Subcutaneous abdominal adipose tissue (tissue), 5 donors: ENCODE measurements at regions not wholly inside any gene's neighbourhood (a gene's known extent, or its start where the extent isn't known, plus 50 kb on each side); places are given as distances from the start of the nearest gene placed in this dataset.

Source experiments
- H3K27ac ChIP-seq: one replicate; pipeline ENCODE4 v1.7.0; 2013; ENCODE audit warnings: low read depth, mild to moderate bottlenecking, inconsistent platforms, low read length, moderate library complexity
- H3K27me3 ChIP-seq, 5 donors: one replicate each; pipeline ENCODE4 v1.7.0; 2013; ENCODE audit warnings: low read length in 5 of 5, inconsistent platforms in 1 of 5; ENCODE audit not compliant: control insufficient read depth in 5 of 5, insufficient read depth in 4 of 5
- H3K36me3 ChIP-seq, 5 donors: one replicate each; pipeline ENCODE4 v1.7.0; 2013; ENCODE audit warnings: low read length in 5 of 5; ENCODE audit not compliant: control insufficient read depth in 5 of 5, insufficient read depth in 5 of 5
- H3K4me1 ChIP-seq, 5 donors: one replicate each; pipeline ENCODE4 v1.7.0; 2013; ENCODE audit warnings: low read length in 5 of 5, mild to moderate bottlenecking in 3 of 5, moderate library complexity in 1 of 5; ENCODE audit not compliant: control insufficient read depth in 5 of 5, insufficient read depth in 5 of 5
- H3K4me3 ChIP-seq, 5 donors: one replicate each; pipeline ENCODE4 v1.7.0; 2013; ENCODE audit warnings: low read length in 5 of 5, low read depth in 1 of 5
- H3K9ac ChIP-seq, 5 donors: one replicate each; pipeline ENCODE4 v1.7.0; 2013; ENCODE audit warnings: low read length in 5 of 5, mild to moderate bottlenecking in 4 of 5, moderate library complexity in 3 of 5
- H3K9me3 ChIP-seq, 5 donors: one replicate each; pipeline ENCODE4 v1.7.0; 2013; ENCODE audit warnings: low read length in 5 of 5; ENCODE audit not compliant: control insufficient read depth in 5 of 5
- donor health status: healthy.
- donor health status: healthy.
- donor health status: healthy.
- donor health status: healthy.
- donor health status: healthy.

DNA sequence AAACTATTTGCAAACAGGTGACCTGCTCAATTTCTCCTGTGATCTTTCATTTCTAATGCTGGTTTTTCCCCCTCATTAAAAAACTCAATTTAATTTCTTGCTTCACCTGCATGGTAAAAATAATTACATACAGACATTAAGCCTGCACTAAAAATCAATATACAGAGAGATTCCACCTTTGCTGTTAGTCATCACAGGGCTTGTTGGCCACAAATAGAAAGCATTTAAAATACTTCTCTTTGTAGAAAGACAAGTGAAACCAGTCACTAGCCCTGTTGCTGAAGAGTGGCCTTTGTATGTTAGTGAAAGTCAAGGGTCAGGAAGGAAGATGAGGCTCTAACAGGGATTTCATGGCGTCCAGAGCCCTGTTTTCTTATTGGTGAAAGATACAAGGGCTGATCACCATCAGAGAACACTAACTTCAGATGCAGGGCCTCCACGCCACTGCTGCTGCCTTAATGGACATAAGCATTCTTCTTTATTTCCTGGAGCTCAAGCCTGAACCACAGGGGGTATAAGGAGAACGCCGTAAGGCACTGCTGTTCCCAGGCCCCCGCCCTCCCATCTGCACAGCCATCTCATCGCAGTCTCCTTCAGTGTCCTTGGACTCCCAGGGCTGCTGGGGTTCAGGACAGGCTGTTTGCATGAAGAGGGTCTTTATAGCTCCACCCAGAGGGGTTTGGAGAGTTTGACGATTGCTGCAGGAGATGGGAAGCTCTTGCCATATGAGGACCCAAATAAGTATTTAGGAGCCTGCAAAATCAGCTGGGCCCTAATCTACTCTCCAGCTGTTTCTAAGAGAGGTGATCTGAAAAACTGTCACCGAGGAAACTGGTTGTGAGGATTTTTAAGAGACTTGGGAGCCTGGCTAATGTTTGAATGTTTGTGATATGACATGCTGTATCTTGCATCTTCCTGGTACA is 117.3 kb upstream of the IRF2BP2 start:
- H3K9me3 ChIP-seq = no peaks in the 10 kb centered on the region
- H3K36me3 ChIP-seq = no peaks in the 10 kb centered on the region
- H3K27me3 ChIP-seq = no peaks in the 10 kb centered on the region
- H3K27ac ChIP-seq = peak overlapping the region; percentile 94
- H3K4me3 ChIP-seq = no peak overlapping the region
- peaks cover 30 to 68% (median 53%) of the 10 kb centered on the region in 5 donors for H3K4me1 ChIP-seq
- H3K9ac ChIP-seq = no peak overlapping the region

DNA sequence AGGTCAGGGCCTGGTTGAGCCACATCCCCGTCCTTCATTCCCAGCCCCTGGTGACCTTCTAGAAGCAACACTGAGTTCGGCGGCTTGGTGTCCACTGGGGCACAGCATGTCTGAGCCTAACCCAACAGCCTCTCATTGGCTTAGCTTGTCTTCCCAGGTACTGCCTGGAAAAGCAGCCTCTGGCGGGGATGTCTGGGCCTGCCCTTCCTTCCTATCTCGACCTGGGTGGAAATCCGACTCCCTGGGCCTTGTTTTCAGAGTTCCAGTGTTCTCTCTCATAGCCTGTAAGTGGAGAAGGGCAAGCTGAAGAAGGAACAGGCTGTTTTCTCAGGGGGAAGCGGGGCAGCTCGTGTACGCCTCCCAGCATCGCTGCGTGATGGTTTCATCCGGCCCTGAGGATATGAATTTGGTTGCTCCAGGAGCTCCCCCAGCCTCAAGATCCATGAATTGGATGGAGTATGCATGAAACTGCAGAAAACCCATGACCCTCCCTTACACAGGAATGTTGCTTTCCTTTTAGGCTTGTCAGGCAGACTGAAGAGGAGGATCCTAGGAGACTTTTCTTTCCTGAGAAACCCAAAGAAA is 116.5 kb upstream of the IRF2BP2 start:
- H3K27ac ChIP-seq = peak overlapping the region; percentile 94
- H3K36me3 ChIP-seq = no peaks in the 10 kb centered on the region
- peaks cover 38 to 68% (median 56%) of the 10 kb centered on the region in 5 donors for H3K4me1 ChIP-seq
- peak overlapping the region in 2 of 5 donors; percentile 6 to 9 for H3K9ac ChIP-seq
- H3K4me3 ChIP-seq = no peak overlapping the region
- H3K9me3 ChIP-seq = no peaks in the 10 kb centered on the region
- no peaks in the 10 kb centered on the region for H3K27me3 ChIP-seq

- H3K36me3 ChIP-seq = no peaks in the 10 kb centered on the region
- H3K9ac ChIP-seq = peak overlapping the region in 4 of 5 donors; percentile 50 to 74 (median 62)
- H3K9me3 ChIP-seq = no peaks in the 10 kb centered on the region
- no peaks in the 10 kb centered on the region for H3K27me3 ChIP-seq
- peaks cover 47 to 73% (median 66%) of the 10 kb centered on the region in 5 donors for H3K4me1 ChIP-seq
- peak overlapping the region; percentile 94 for H3K27ac ChIP-seq
- H3K4me3 ChIP-seq = peak overlapping the region in 3 of 5 donors; percentile 26 to 50 (median 40)
Observed at GRCh38 chr1:234725177-234726132, 115.5 kb upstream of the IRF2BP2 start.

GRCh38 chr1:234724516-234725176 is 114.7 kb upstream of the IRF2BP2 start:
- H3K27ac ChIP-seq = peak overlapping the region; percentile 94
- peak overlapping the region; percentile 26 to 50 (median 40) for H3K4me3 ChIP-seq
- peaks cover 50 to 79% (median 72%) of the 10 kb centered on the region in 5 donors for H3K4me1 ChIP-seq
- peak overlapping the region; percentile 50 to 92 (median 63) for H3K9ac ChIP-seq
- H3K27me3 ChIP-seq = no peaks in the 10 kb centered on the region
- H3K9me3 ChIP-seq = no peaks in the 10 kb centered on the region
- no peaks in the 10 kb centered on the region for H3K36me3 ChIP-seq

DNA sequence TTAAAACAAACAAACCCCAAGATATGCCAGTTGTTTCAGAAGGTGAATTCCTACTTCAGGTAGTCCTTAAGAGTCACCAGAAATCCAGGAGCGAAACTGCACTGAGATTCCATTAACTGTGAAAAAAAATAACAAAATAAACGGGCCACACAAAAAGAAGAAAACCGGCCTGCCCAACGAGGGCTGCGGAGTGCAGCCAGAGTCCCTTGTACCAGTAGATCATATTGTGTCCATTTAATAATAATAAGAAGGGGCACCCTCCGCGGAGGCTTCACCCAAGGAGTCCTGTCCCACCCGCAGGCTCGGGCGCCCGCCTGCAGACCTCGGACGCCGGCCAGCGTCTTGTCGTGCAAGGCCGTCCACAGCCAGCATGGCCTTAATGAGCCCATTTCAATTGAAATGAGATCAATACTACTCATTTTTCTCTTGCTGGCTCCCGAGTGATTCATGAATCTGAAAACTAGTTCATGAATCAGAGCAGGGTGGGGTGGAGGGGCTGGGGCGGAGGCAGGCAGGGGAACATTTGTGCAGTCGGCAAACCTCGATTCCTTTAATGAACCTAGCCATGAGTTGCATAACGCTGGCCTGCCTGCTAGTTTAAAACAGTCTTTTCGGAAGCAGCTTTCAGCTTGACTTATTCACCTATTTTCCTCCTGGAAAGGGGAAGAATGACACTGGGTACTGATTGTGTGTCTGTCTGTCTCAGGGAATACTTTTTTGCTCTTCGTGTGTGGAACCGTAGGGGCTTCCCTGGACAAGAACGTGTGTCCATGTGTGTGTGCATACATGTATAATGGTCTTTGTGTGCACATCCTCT is 113.1 kb upstream of the IRF2BP2 start:
- Histone ChIP-seq H3K4me1 (peaks cover 59 to 95% (median 88%) of the 10 kb centered on the region in 5 donors), H3K9ac (peak overlapping the region; percentile 60 to 85 (median 69)), H3K4me3 (peak overlapping the region in 4 of 5 donors; percentile 1 to 60 (median 34)), H3K36me3 (no peaks in the 10 kb centered on the region), H3K9me3 (no peaks in the 10 kb centered on the region), H3K27ac (peak overlapping the region; percentile 94), H3K27me3 (no peaks in the 10 kb centered on the region)

DNA sequence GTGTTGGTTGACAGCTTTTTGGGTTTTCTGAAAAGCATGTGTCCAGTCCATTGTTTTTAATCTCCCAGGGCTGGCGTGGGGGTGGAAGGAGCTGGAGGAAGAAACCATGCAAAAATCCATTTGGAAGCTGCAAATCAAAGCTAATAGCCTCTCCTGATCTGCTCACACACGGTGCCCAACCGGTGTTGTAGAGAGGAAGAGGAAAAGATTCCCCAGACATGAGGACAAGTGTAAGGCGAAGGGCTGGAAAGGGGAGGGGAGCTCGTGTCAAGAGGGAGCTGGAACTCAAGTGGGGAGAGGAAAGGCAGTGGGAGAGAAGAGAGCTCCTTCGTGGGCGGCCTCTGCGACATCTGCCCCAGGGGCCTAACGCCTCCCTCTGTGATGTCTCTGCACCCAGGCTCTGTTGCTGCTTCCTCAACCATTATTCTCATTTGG is 112.3 kb upstream of the IRF2BP2 start:
- Histone ChIP-seq H3K36me3 (no peaks in the 10 kb centered on the region), H3K27me3 (no peaks in the 10 kb centered on the region), H3K9me3 (no peaks in the 10 kb centered on the region), H3K4me1 (peaks cover 59 to 99% (median 93%) of the 10 kb centered on the region in 5 donors), H3K4me3 (peak overlapping the region; percentile 1 to 42 (median 30)), H3K9ac (peak overlapping the region; percentile 42 to 66 (median 54)), H3K27ac (peak overlapping the region; percentile 94)

- Histone ChIP-seq H3K9me3 (no peaks in the 10 kb centered on the region), H3K4me1 (peaks cover 60 to 99% (median 94%) of the 10 kb centered on the region in 5 donors), H3K27ac (peak overlapping the region; percentile 94), H3K4me3 (peak overlapping the region; percentile 11 to 42 (median 30)), H3K36me3 (no peaks in the 10 kb centered on the region), H3K9ac (peak overlapping the region; percentile 22 to 59 (median 52)), H3K27me3 (no peaks in the 10 kb centered on the region)
Observed at GRCh38 chr1:234721476-234722269, 111.7 kb upstream of the IRF2BP2 start.

GRCh38 chr1:234720709-234721441 is 110.9 kb upstream of the IRF2BP2 start:
- Histone ChIP-seq H3K4me3 (peak overlapping the region in 1 of 5 donors; percentile 1), H3K9ac (peak overlapping the region in 1 of 5 donors; percentile 48), H3K27me3 (no peaks in the 10 kb centered on the region), H3K9me3 (no peaks in the 10 kb centered on the region), H3K27ac (peak overlapping the region; percentile 94), H3K36me3 (no peaks in the 10 kb centered on the region), H3K4me1 (peaks cover 63 to 99% (median 92%) of the 10 kb centered on the region in 5 donors)
